ENCODE measurements at regions not wholly inside any gene's neighbourhood (a gene's known extent, or its start where the extent isn't known, plus 50 kb on each side); places are given as distances from the start of the nearest gene placed in this dataset.

DNA sequence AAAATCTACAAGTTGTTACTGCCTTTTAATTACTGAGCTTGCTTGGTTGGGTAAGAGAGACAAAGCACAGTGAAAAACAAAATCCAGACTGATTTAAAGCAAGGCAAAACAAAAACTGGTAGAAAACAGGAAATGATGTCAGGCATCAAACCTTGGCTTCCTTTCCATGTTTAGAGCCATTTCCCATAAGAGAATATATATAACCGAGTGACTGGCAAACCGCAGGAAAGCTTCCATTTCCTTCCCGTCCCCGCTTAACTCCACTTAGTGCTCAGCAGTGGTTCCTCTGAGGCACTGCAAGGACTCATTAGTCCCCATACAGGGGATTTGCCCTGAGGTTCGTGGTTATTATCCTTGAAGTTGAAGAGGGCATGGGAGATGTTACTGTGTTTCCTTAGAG lies 446.3 kb downstream of the LPIN1 start:
- H2AFZ ChIP-seq (ENCODE audit: low read length): no peak overlapping the region
- H3K4me1 ChIP-seq (ENCODE audit: insufficient read depth, low read length, poor library complexity, severe bottlenecking): no peaks in the 10 kb centered on the region
- H3K9me3 ChIP-seq (ENCODE audit: low read length): no peaks in the 10 kb centered on the region
- ChIA-PET CTCF (ENCODE audit: unreplicated experiment) (no interaction called here), POLR2A (interaction anchor here (1.4 kb wide), 1 partner anchor 9 kb away, joined by 3 read pairs; no protein-coding TSS in a partner anchor)
- TF ChIP-seq, protein P1, sequence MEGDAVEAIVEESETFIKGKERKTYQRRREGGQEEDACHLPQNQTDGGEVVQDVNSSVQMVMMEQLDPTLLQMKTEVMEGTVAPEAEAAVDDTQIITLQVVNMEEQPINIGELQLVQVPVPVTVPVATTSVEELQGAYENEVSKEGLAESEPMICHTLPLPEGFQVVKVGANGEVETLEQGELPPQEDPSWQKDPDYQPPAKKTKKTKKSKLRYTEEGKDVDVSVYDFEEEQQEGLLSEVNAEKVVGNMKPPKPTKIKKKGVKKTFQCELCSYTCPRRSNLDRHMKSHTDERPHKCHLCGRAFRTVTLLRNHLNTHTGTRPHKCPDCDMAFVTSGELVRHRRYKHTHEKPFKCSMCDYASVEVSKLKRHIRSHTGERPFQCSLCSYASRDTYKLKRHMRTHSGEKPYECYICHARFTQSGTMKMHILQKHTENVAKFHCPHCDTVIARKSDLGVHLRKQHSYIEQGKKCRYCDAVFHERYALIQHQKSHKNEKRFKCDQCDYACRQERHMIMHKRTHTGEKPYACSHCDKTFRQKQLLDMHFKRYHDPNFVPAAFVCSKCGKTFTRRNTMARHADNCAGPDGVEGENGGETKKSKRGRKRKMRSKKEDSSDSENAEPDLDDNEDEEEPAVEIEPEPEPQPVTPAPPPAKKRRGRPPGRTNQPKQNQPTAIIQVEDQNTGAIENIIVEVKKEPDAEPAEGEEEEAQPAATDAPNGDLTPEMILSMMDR (conservative IDR thresholded peaks at IDR 0.05; ENCODE audit: low read length): no peak
- no peak for TF ChIP-seq EZH2phosphoT487 (IDR thresholded peaks at IDR 0.05; ENCODE audit: borderline replicate concordance, low read depth, low read length)
- no peaks in the 10 kb centered on the region for H4K20me1 ChIP-seq (ENCODE audit: insufficient read depth, low read length)
- H3K27ac ChIP-seq (ENCODE audit: low read depth, low read length, poor library complexity, severe bottlenecking): no peak overlapping the region
- H3K4me3 ChIP-seq (ENCODE audit: low read depth, low read length, poor library complexity, severe bottlenecking): no peak overlapping the region
- no peaks in the 10 kb centered on the region for H3K9me2 ChIP-seq (ENCODE audit: insufficient read depth, low read length)
- BruUV-seq (replicated peaks): no TSS peak
- no peak overlapping the region for H3K4me2 ChIP-seq (ENCODE audit: low read length)
- DNase-seq (ENCODE audit: low spot score): no peak
- H3K36me3 ChIP-seq (ENCODE audit: insufficient read depth, low read length): no peaks in the 10 kb centered on the region
- no peaks in the 10 kb centered on the region for H3K79me2 ChIP-seq (ENCODE audit: insufficient read depth, low read depth, low read length)
- intact Hi-C loops (cut with micrococcal nuclease; ENCODE audit: unreplicated experiment): no loop called here

DNA sequence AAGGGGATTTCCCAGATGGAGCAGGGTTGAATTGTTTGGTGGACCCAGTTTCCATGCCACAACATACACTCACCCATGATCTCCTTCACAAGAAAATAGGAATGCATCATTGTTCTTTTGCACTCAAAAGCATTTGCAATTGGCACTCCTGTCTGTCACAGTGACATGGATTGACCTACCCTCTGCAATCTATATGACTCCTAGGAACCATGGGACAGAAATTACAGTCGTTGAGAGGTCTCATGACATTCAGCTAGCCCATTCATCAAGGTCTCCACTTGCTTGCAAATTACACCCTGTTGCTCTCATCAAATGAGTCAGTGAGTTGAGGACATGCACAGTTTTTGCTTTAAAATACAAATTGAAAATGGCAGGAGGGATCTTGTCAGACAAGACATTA lies 448.5 kb downstream of the LPIN1 start:
- intact Hi-C loops (cut with micrococcal nuclease; ENCODE audit: unreplicated experiment): no loop called here
- ChIA-PET CTCF (ENCODE audit: unreplicated experiment) (no interaction called here), POLR2A (interaction anchor here (0.7 to 1.1 kb wide), 2 partner anchors 11 to 17 kb away, joined by 3 read pairs; no protein-coding TSS in a partner anchor)
- no TSS peak for BruUV-seq (replicated peaks)
- Histone ChIP-seq H2AFZ (ENCODE audit: low read length) (no peak overlapping the region), H3K4me3 (ENCODE audit: low read depth, low read length, poor library complexity, severe bottlenecking) (no peak overlapping the region), H3K9me2 (ENCODE audit: insufficient read depth, low read length) (no peaks in the 10 kb centered on the region), H4K20me1 (ENCODE audit: insufficient read depth, low read length) (no peaks in the 10 kb centered on the region), H3K4me2 (ENCODE audit: low read length) (no peak overlapping the region), H3K36me3 (ENCODE audit: insufficient read depth, low read length) (no peaks in the 10 kb centered on the region), H3K4me1 (ENCODE audit: insufficient read depth, low read length, poor library complexity, severe bottlenecking) (no peaks in the 10 kb centered on the region), H3K79me2 (ENCODE audit: insufficient read depth, low read depth, low read length) (no peaks in the 10 kb centered on the region), H3K27ac (ENCODE audit: low read depth, low read length, poor library complexity, severe bottlenecking) (no peak overlapping the region), H3K9me3 (ENCODE audit: low read length) (no peaks in the 10 kb centered on the region)
- TF ChIP-seq, protein P1 (conservative IDR thresholded peaks at IDR 0.05; ENCODE audit: low read length): no peak
- no peak for TF ChIP-seq EZH2phosphoT487 (IDR thresholded peaks at IDR 0.05; ENCODE audit: borderline replicate concordance, low read depth, low read length)
- DNase-seq (ENCODE audit: low spot score): no peak

DNA sequence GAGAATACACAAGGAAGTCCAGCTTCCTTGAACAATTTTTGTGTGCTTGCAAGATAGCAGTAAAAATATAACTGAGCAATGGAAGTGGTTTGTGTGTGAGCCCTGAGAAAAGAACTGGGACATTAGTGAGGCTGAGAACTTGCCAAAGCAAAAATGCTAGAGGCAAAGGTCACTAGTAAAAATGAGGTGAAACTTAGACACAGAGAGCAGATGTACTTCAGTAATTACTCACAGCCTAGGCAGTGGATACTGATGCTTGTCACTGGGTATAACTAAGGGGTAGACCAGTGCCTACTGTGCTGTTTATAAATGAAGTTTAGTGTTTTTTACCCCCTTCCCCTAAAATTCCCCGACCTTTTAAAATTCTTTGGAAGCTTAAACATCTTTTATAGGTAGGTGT lies 450.1 kb downstream of the LPIN1 start:
- no peak overlapping the region for H2AFZ ChIP-seq (ENCODE audit: low read length)
- no peak overlapping the region for H3K4me2 ChIP-seq (ENCODE audit: low read length)
- intact Hi-C loops (cut with micrococcal nuclease; ENCODE audit: unreplicated experiment): no loop called here
- POLR2A ChIA-PET: no interaction called here
- no peaks in the 10 kb centered on the region for H3K79me2 ChIP-seq (ENCODE audit: insufficient read depth, low read depth, low read length)
- no TSS peak for BruUV-seq (replicated peaks)
- no peak for DNase-seq (ENCODE audit: low spot score)
- H4K20me1 ChIP-seq (ENCODE audit: insufficient read depth, low read length): no peaks in the 10 kb centered on the region
- H3K4me1 ChIP-seq (ENCODE audit: insufficient read depth, low read length, poor library complexity, severe bottlenecking): no peaks in the 10 kb centered on the region
- TF ChIP-seq, protein P1 (conservative IDR thresholded peaks at IDR 0.05; ENCODE audit: low read length): no peak
- TF ChIP-seq EZH2phosphoT487 (IDR thresholded peaks at IDR 0.05; ENCODE audit: borderline replicate concordance, low read depth, low read length): no peak
- H3K4me3 ChIP-seq (ENCODE audit: low read depth, low read length, poor library complexity, severe bottlenecking): no peak overlapping the region
- no peaks in the 10 kb centered on the region for H3K9me3 ChIP-seq (ENCODE audit: low read length)
- CTCF ChIA-PET (ENCODE audit: unreplicated experiment): no interaction called here
- no peaks in the 10 kb centered on the region for H3K9me2 ChIP-seq (ENCODE audit: insufficient read depth, low read length)
- H3K36me3 ChIP-seq (ENCODE audit: insufficient read depth, low read length): no peaks in the 10 kb centered on the region
- H3K27ac ChIP-seq (ENCODE audit: low read depth, low read length, poor library complexity, severe bottlenecking): no peak overlapping the region
